GM19463 (cell line): ENCODE measurements at regions not wholly inside any gene's neighbourhood (a gene's known extent, or its start where the extent isn't known, plus 50 kb on each side); places are given as distances from the start of the nearest gene placed in this dataset.
A peak's percentile ranks its signal among the peaks of the same experiment; 100 is the strongest.
"Not testable (repeated sequence)": the region's sequence is repeated elsewhere in the genome, so short reads cannot be mapped to it uniquely, and the experiment has no call there.

Experiments
- ATAC-seq: cut with Tn5 transposase; IDR thresholded peaks from one replicate; pipeline ENCODE4 v1.9.1; 2021; ENCODE audit warnings: mild to moderate bottlenecking, moderate library complexity; ENCODE audit not compliant: unreplicated experiment

DNA sequence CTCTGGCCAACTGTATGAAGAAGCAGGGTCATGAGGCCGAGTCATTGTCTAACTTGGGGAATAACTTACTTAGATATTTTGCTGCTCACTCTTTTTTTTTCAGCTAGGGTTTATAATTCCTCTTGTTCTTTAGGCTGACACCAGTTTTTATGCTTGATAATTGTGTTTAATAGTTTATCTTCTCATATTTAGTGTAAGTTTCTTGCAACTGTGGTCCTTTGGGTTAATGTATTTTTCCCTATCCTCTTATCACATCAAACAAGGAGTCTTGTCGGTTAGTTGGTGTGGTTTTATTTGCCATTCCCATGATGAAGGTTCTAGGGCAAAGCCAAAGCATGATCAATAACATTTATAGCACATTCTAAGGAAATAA, 204.6 kb downstream of the NUFIP1 start:
- no peak for ATAC-seq

GRCh38 chr13:44783994-44784707, 205.1 kb downstream of the NUFIP1 start:
- no peak for ATAC-seq

DNA sequence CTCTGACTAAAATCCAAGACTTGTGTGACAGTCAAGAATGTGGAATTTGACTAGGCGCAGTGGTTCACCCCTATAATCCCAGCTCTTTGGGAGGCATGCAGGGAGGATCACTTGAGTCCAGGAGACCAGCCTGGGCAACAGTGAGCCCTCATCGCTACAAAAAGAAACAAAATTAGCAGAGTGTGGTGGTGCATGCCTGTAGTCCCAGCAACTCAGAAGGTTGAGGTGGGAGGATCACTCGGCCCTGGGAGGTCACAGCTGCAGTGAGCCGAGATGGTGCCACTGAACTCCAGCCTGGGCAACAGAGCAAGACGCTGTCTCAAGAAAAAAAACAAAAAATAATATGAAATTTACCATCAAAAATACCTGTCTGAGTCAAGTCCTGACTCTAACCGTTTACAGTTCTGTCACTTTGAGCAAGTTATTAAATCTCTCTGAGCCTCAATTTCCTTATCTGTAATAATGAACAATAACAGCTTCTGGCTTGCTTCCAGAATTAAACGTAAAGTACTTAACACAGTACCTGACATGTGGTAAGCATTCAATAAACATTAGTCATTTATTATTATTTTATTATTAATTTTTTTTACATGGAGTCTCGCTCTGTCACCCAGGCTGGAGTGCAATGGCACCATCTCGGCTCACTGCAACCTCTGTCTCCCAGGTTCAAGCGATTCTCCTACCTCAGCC, 204.6 kb upstream of the TSC22D1 start:
- no peak for ATAC-seq

- ATAC-seq, result no peak
These were observed 202.8 kb upstream of the TSC22D1 start for GRCh38 chr13:44778761-44779484.

DNA sequence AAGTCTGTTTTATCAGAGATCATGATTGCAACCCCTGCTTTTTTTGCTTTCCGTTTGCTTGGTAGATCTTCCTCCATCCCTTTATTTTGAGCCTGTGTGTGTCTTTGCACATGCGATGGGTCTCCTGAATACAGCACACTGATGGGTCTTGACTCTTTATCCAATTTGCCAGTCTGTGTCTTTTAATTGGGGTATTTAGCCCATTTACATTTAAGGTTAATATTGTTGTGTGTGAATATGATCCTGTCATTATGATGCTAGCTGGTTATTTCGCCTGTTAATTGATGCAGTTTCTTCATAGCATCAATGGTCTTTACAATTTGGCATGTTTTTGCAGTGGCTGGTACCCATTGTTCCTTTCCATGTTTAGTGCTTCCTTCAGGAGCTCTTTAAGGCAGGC, 199.2 kb upstream of the TSC22D1 start:
- not testable (repeated sequence) for ATAC-seq

- no peak for ATAC-seq
These were observed 194.8 kb upstream of the TSC22D1 start for GRCh38 chr13:44770951-44771350.

- no peak for ATAC-seq
These were observed 193.6 kb upstream of the TSC22D1 start for GRCh38 chr13:44769686-44770085.

DNA sequence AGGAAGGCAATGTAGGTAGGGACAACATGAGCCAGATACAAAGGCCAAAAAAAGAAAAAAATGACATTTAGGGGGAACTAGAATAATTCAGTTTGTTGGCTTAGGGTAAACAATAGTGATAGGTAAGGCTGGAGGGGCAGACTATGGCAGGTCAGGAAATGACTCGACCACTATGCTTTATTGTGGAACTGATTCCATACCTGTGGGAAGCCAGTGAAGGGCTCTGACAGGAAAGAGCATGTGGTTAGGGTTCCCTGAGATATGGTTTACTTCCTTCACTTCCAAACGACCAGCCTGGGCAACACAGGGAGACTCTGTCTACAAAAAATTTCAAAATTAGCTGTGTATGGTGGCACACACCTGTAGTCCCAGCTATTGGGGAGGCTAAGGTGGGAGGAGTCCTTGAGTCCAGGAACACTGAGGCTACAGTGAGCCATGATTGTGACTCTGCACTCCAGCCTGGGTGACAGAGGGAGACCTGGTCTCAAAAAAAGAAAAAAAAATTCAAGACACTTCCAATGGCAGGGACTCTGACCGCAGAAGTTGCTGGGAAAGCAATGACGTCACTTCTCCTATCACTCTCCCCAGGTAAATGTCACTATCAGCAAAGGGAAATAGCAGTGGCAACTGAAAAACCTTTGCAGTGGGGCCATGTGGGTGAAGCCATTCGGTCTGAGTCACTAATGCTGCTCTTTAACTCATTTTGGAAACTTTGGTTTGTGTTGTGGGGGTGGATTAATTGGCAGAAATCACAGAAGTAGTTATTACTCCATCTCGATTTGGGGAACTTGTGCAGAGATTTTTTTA, 192.8 kb upstream of the TSC22D1 start:
- no peak for ATAC-seq

- ATAC-seq, result peak; percentile 63
These were observed 192.1 kb upstream of the TSC22D1 start for GRCh38 chr13:44768239-44768638.

DNA sequence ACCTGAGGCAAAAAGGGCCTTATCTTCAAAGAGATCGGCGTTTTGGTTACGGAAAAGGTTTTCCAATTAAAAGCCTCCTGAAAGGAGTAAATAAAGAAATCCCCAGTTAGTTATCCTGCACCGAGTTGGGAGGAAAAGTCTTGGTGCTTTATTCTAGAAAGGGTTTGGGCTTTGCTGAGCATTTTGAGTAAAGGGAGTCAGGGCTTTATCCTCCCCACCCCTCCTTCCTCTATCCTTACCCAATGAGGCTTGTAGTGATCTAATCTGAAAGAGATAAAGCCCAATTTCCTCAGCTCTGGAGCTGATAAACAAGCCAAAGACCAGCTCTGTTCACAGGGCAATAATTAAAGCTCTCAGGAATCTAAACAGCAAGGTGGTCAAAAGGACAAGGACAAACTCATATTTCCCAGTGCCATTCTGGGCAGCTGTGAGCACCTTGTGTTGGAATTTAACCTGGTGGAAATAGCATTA, 188.9 kb upstream of the TSC22D1 start:
- no peak for ATAC-seq

DNA sequence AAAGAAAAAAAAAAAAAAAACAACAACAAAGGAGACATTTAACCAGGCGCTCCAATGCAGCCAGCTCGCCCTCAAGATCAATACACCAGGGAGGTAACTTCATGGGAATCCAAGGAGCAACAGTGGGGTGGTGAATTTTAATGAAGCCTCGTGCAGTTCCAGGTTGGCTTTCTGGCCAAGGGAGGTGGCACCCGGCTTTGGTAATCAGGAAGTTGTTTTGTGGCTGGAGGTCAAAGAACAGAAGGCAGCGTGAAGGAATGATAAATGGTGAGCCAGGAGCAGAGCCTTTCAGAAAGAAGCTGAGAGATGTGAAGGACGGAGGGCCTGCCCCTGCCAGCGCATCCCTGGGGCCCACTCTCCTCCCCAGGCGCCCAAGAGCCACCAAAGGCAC, 188.2 kb upstream of the TSC22D1 start:
- no peak for ATAC-seq

GRCh38 chr13:44763615-44764301, 187.6 kb upstream of the TSC22D1 start:
- ATAC-seq, result peak; percentile 67

- ATAC-seq, result no peak
These were observed 186.8 kb upstream of the TSC22D1 start for GRCh38 chr13:44762911-44763310.

DNA sequence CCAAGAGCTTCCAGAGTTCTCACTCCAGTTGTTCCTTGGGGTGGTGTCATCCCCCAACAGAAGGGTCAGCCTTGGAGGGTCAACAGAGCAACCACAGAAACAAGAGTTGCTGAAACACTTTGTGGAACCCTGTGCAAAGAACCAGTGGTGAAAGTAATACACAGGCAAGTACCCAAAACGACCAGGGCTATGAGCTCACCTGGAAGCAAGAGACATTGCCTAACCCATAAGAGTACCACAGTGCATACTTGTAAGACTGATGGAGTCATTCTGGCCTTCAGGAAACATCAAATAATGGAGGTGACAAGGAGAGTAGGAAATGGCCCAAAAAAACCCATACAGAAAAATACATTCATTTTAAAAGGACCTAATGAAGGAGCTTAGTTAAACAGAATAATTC, 184.3 kb upstream of the TSC22D1 start:
- ATAC-seq, result no peak

DNA sequence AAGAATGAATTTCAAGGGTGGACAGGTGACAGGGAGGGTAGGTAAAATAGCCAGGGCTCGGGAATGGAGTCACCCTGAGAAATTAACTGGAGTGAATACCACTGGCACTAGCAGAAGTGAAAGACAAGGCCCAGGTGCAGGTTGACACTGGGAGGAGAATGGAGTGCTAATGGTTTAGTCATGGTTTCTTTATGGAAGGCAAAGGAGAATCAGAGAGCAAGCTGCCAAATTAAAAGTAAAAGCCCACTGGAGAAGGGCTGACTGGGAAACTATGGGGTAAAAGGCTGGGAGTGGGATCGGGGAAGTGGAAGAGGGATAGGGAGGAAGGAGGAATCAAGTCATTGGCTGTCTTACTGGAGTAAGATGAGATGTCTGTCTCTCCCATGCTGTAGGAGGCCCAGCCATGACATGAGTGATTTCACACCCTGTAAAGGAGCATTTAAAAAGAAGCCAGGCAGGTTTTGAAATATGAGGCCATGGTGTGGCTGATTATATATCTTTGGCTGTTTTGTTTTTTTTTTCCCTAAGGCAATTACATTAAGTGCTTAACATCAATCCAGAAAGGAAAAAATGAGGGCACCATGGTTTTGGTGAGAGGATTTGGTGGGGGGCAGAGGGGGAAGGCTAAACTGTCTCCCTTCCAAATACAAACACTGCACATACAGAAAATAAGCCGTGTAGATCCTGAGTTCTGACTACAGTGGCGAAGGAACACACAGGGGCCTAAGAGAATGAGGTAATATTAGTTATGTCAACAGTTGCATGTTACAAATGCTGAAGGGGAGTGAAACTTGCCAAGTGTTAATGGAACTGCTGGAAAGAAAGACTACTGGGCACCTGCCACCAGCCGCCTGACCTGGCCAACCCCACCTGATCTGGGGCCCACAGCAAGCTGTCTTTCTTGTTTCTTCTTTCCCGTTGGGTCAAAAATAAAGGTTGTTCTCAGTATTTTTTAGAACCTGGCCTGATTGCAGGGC, 183.5 kb upstream of the TSC22D1 start:
- ATAC-seq, result no peak

- ATAC-seq, result no peak
These were observed 182.7 kb upstream of the TSC22D1 start for GRCh38 chr13:44758630-44759383.

GRCh38 chr13:44757671-44758070, 181.5 kb upstream of the TSC22D1 start:
- no peak for ATAC-seq

DNA sequence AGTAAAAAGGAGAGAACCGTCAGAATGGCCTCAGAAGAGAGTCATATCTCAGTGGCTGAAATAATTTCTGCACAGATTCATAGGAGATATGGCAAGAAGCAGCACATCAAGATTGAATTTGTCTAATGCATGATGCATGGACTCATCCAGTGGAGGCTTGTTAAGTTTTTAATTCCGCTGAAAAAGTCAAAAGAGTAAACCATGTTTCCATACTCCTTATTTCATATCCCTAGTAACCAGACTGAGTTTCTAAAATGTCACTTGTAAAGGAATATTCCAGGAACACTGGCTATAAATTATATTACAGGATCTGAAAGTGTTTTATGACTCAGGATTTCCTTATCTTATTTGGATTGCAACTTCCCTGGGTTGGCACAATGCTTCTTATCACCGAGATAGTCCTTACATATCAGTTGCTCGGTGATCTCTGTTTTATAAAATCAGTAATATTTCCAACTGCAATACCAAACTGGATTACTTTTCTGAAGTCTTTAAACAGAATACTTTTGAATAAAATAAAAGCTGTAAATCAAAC, 180.2 kb upstream of the TSC22D1 start:
- no peak for ATAC-seq
